ENCODE measurements at regions not wholly inside any gene's neighbourhood (a gene's known extent, or its start where the extent isn't known, plus 50 kb on each side); places are given as distances from the start of the nearest gene placed in this dataset.

- ChIA-PET CTCF (no interaction called here), POLR2A (no interaction called here)
- Histone ChIP-seq H3K4me3 (ENCODE audit: low read depth, low read length) (no peak overlapping the region), H3K4me1 (ENCODE audit: control insufficient read depth, insufficient read depth, low read length) (no peaks in the 10 kb centered on the region), H3K27ac (ENCODE audit: extremely low read depth, low read depth, low read length) (no peak overlapping the region), H3K9me3 (ENCODE audit: control insufficient read depth, insufficient read depth, low read depth, low read length) (no peaks in the 10 kb centered on the region), H3K36me3 (ENCODE audit: control insufficient read depth in 2 of 2, insufficient read depth in 1 of 2, low read length in 2 of 2) (no peaks in the 10 kb centered on the region)
- TF ChIP-seq, protein P1, sequence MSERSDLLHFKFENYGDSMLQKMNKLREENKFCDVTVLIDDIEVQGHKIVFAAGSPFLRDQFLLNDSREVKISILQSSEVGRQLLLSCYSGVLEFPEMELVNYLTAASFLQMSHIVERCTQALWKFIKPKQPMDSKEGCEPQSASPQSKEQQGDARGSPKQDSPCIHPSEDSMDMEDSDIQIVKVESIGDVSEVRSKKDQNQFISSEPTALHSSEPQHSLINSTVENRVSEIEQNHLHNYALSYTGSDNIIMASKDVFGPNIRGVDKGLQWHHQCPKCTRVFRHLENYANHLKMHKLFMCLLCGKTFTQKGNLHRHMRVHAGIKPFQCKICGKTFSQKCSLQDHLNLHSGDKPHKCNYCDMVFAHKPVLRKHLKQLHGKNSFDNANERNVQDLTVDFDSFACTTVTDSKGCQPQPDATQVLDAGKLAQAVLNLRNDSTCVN (tag by site-specific recombination; optimal IDR thresholded peaks at IDR 0.05), result no peak
- no peak for TF ChIP-seq KLF17 (tag by site-specific recombination; IDR thresholded peaks at IDR 0.05)
- TF ChIP-seq ZNF692 (tag by site-specific recombination; IDR thresholded peaks at IDR 0.05), result no peak
- no peak for TF ChIP-seq ZNF10 (tag by site-specific recombination; IDR thresholded peaks at IDR 0.05)
- TF ChIP-seq ZNF623 (tag by site-specific recombination; IDR thresholded peaks at IDR 0.05), result no peak
- no peak for TF ChIP-seq ZNF416 (tag by site-specific recombination; IDR thresholded peaks at IDR 0.05)
- TF ChIP-seq ZFP41 (tag by site-specific recombination; IDR thresholded peaks at IDR 0.05; ENCODE audit: borderline replicate concordance), result no peak
- no peak for TF ChIP-seq ZNF76 (tag by site-specific recombination; IDR thresholded peaks at IDR 0.05; ENCODE audit: borderline replicate concordance, low read depth)
- no peak for TF ChIP-seq ZNF114 (tag by site-specific recombination; IDR thresholded peaks at IDR 0.05)
- TF ChIP-seq ZNF133 (tag by site-specific recombination; IDR thresholded peaks at IDR 0.05), result no peak
- TF ChIP-seq PRDM2 (tag by site-specific recombination; IDR thresholded peaks at IDR 0.05; ENCODE audit: borderline replicate concordance), result no peak
- TF ChIP-seq ZXDB (tag by site-specific recombination; IDR thresholded peaks at IDR 0.05), result no peak
- no peak for TF ChIP-seq ATF2 (tag by site-specific recombination; IDR thresholded peaks at IDR 0.05; ENCODE audit: low read depth)
- TF ChIP-seq ZNF292 (tag by site-specific recombination; IDR thresholded peaks at IDR 0.05; ENCODE audit: borderline replicate concordance, low read depth), result no peak
- TF ChIP-seq ZNF473 (tag by site-specific recombination; IDR thresholded peaks at IDR 0.05), result no peak
- no peak for TF ChIP-seq ZNF324 (tag by site-specific recombination; IDR thresholded peaks at IDR 0.05)
These were observed 1159.8 kb upstream of the EYS start for GRCh38 chr6:66866801-66867200.

Measured in HEK293 (cell line).